OCI-LY7 (cell line): ENCODE measurements at regions not wholly inside any gene's neighbourhood (a gene's known extent, or its start where the extent isn't known, plus 50 kb on each side); places are given as distances from the start of the nearest gene placed in this dataset.

ENCODE experiments used
- EZH2phosphoT487 ChIP-seq: fragments of 200-600 bp; sonication (generic); IDR thresholded peaks from 2 replicates; pipeline ENCODE4 v1.6.1; 2018; ENCODE audit warnings: low read depth, borderline replicate concordance, mild to moderate bottlenecking, mixed run types, antibody characterized with exemption, low read length, moderate library complexity, mixed read lengths
- TF ChIP-seq, protein P1 (sequence below): fragments of 200-600 bp; sonication (generic); conservative IDR thresholded peaks from 2 replicates; pipeline ENCODE4 v1.5.1; 2014; ENCODE audit warnings: mild to moderate bottlenecking, antibody characterized with exemption, low read length, moderate library complexity, mixed read lengths

DNA sequence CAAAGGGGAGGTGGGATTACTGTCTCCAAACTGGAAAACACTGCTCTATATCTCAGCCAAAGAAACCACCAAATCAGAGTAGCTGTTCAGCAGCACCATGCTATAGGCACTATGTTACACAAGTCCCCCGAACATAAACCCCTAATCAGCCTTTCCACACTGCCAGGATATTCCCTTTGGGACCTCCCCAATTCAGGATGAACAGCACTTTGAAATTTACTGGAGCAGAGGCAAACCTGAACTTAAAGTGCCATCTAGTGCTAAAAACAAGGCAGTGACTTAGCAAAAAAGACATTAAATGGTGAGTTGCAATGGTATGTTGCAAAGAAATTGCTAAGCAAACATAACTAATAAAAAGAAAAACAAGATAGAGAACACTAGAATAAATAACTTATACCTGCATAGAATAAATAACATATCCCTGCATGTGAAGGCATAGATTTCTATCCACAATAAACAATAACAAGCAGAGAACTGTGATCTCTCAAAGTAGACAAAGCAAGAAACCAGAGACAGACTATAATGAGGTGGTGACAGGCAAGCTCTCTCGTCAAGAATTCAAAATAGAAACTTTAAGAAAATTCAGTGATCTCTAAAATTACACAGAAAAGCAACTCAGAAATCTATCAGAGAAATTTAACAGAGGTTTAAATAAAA is 584.4 kb upstream of the ACO1 start:
- no peak for TF ChIP-seq EZH2phosphoT487
- TF ChIP-seq, protein P1, sequence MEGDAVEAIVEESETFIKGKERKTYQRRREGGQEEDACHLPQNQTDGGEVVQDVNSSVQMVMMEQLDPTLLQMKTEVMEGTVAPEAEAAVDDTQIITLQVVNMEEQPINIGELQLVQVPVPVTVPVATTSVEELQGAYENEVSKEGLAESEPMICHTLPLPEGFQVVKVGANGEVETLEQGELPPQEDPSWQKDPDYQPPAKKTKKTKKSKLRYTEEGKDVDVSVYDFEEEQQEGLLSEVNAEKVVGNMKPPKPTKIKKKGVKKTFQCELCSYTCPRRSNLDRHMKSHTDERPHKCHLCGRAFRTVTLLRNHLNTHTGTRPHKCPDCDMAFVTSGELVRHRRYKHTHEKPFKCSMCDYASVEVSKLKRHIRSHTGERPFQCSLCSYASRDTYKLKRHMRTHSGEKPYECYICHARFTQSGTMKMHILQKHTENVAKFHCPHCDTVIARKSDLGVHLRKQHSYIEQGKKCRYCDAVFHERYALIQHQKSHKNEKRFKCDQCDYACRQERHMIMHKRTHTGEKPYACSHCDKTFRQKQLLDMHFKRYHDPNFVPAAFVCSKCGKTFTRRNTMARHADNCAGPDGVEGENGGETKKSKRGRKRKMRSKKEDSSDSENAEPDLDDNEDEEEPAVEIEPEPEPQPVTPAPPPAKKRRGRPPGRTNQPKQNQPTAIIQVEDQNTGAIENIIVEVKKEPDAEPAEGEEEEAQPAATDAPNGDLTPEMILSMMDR = peak; percentile 78
